Breast epithelium (tissue), 4 donors: ENCODE measurements at regions not wholly inside any gene's neighbourhood (a gene's known extent, or its start where the extent isn't known, plus 50 kb on each side); places are given as distances from the start of the nearest gene placed in this dataset.

Experiments used
- DNase-seq, 2 donors: peaks; one replicate each; pipeline ENCODE4 v3.0.0-alpha.2; 2019; ENCODE audit warnings: low spot score in 2 of 2
- H3K27ac ChIP-seq, 2 donors: fragments of 200-600 bp; sonication (generic) in 1 of 2; one replicate each; pipeline ENCODE4 v1.5.1; 2016 to 2019; ENCODE audit warnings: mild to moderate bottlenecking in 1 of 2
- H3K27me3 ChIP-seq, 2 donors: fragments of 200-600 bp; sonication (generic) in 1 of 2; one replicate each; pipeline versions ENCODE4 v1.5.1 to v1.6.0; 2017 to 2019; ENCODE audit warnings: control low read depth in 1 of 2, mild to moderate bottlenecking in 1 of 2
- H3K36me3 ChIP-seq: fragments of 200-600 bp; one replicate; pipeline ENCODE4 v1.5.1; 2019
- H3K4me1 ChIP-seq, 2 donors: fragments of 200-600 bp; sonication (generic); one replicate each; pipeline ENCODE4 v1.5.1; 2016 to 2019; ENCODE audit warnings: control low read depth in 1 of 2
- H3K4me3 ChIP-seq, 3 donors: fragments of 200-600 bp; sonication (generic); 1 replicate in 2 of 3; 2 replicates in 1 of 3; pipeline ENCODE4 v1.5.1; 2016 to 2019; ENCODE audit warnings: mild to moderate bottlenecking in 3 of 3, moderate library complexity in 2 of 3
- H3K9me3 ChIP-seq, 2 donors: fragments of 200-600 bp; sonication (generic) in 1 of 2; one replicate each; pipeline ENCODE4 v1.5.1; 2016 to 2019; ENCODE audit warnings: control low read depth in 1 of 2
- CTCF ChIP-seq, 3 donors: fragments of 450-650 bp; IDR thresholded peaks; one replicate each; pipeline ENCODE4 v1.5.1; 2016 to 2017; ENCODE audit warnings: antibody characterized with exemption in 3 of 3, mild to moderate bottlenecking in 3 of 3, moderate library complexity in 3 of 3
- POLR2A ChIP-seq: fragments of 450-650 bp; IDR thresholded peaks from one replicate; pipeline ENCODE4 v1.6.1; 2016; ENCODE audit warnings: antibody characterized with exemption, mild to moderate bottlenecking, moderate library complexity
- POLR2AphosphoS5 ChIP-seq, 3 donors: sonication (generic); formaldehyde crosslinking; IDR thresholded peaks; one replicate each; pipeline ENCODE4 v1.6.1; 2017; ENCODE audit warnings: antibody characterized with exemption in 3 of 3
- intact Hi-C: fragments of 100-400 bp; cut with DNase I; formaldehyde crosslinking; loops from one replicate; pipeline ENCODE4 v1.15.1; 2023; ENCODE audit warnings: low total_unique reads

GRCh38 chr6:28738396-28738765 is 185.4 kb downstream of the TRIM27 start:
- Histone ChIP-seq H3K9me3 (peaks cover 0 to 6% of the 10 kb centered on the region in 2 donors), H3K27me3 (peaks cover 0 to 91% of the 10 kb centered on the region in 2 donors), H3K27ac (no peak overlapping the region), H3K4me3 (no peak overlapping the region), H3K36me3 (no peaks in the 10 kb centered on the region), H3K4me1 (no peaks in the 10 kb centered on the region)
- intact Hi-C loops: no loop called here
- DNase-seq: no peak
- TF ChIP-seq CTCF (IDR thresholded peaks at IDR 0.05) (no peak), POLR2A (no peak), POLR2AphosphoS5 (IDR thresholded peaks at IDR 0.05) (no peak)

- no peak overlapping the region for H3K27ac ChIP-seq
- peaks cover 0 to 6% of the 10 kb centered on the region in 2 donors for H3K9me3 ChIP-seq
- intact Hi-C loops: no loop called here
- H3K27me3 ChIP-seq: peaks cover 0 to 88% of the 10 kb centered on the region in 2 donors
- no peak for DNase-seq
- no peaks in the 10 kb centered on the region for H3K36me3 ChIP-seq
- TF ChIP-seq POLR2A (no peak), POLR2AphosphoS5 (IDR thresholded peaks at IDR 0.05) (no peak), CTCF (IDR thresholded peaks at IDR 0.05) (no peak)
- no peaks in the 10 kb centered on the region for H3K4me1 ChIP-seq
- H3K4me3 ChIP-seq: no peak overlapping the region
These were observed 182.4 kb downstream of the TRIM27 start for GRCh38 chr6:28741363-28741762.

DNA sequence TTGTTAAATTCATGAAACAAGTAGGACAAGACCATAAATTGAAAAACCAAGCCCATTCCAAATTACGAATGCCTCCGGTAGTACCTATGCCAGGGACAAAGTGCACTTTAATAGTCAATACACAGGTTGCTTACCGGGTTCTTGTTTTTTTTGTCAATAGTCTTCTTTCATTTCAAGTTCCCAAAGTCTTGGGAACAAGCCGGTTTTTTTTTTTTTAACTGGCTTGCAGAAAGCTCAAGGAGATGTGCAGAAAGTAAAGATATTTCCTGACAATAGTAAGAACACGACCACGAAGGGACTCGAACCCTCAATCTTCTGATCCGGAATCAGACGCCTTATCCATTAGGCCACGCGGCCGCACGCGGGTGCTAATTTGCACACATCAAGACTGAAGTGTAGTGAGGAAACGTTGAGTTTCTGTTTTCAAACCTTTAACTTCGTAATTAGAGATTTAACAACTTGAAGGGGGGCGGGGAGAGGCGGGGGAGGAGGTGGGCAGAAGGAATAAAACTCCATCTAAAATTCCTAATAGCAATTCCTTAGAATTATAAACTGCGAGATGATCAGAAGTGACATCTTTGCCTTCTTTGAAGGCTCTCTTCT is 181.0 kb downstream of the TRIM27 start:
- Histone ChIP-seq H3K27ac (no peak overlapping the region), H3K36me3 (no peaks in the 10 kb centered on the region), H3K4me3 (no peak overlapping the region), H3K4me1 (no peaks in the 10 kb centered on the region), H3K27me3 (peaks cover 0 to 86% of the 10 kb centered on the region in 2 donors), H3K9me3 (peaks cover 0 to 1% of the 10 kb centered on the region in 2 donors)
- no peak for DNase-seq
- intact Hi-C loops: no loop called here
- TF ChIP-seq CTCF (IDR thresholded peaks at IDR 0.05) (no peak), POLR2A (no peak), POLR2AphosphoS5 (IDR thresholded peaks at IDR 0.05) (no peak)

DNA sequence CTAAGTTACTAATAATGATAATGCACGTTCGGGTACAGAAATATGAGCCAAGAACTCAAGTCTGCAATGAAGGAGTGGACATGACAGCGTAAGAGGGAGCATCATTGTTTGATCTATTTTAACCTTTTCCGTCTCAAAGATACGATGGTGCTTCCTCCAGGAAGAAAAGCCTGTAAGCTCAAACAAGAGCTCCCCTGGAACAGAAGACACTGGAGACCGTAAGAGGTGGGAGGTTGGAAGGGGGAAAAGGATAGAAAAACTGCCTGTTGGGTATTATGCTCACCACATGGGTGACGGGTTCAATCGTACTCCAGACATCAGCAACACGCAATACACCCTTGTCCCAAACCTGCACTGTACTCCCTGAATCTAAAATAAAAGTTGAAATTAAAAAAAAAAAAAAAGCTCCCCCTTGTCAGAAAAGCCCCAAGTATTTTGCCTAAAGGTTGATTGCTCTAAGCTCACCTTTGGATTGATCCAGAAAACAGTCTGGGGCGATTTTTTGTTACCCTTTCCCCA is 180.5 kb downstream of the TRIM27 start:
- Histone ChIP-seq H3K9me3 (no peaks in the 10 kb centered on the region), H3K27ac (no peak overlapping the region), H3K4me3 (no peak overlapping the region), H3K4me1 (no peaks in the 10 kb centered on the region), H3K27me3 (peaks cover 0 to 84% of the 10 kb centered on the region in 2 donors), H3K36me3 (no peaks in the 10 kb centered on the region)
- DNase-seq: no peak
- intact Hi-C loops: no loop called here
- TF ChIP-seq POLR2A (no peak), POLR2AphosphoS5 (IDR thresholded peaks at IDR 0.05) (no peak), CTCF (IDR thresholded peaks at IDR 0.05) (no peak)

DNA sequence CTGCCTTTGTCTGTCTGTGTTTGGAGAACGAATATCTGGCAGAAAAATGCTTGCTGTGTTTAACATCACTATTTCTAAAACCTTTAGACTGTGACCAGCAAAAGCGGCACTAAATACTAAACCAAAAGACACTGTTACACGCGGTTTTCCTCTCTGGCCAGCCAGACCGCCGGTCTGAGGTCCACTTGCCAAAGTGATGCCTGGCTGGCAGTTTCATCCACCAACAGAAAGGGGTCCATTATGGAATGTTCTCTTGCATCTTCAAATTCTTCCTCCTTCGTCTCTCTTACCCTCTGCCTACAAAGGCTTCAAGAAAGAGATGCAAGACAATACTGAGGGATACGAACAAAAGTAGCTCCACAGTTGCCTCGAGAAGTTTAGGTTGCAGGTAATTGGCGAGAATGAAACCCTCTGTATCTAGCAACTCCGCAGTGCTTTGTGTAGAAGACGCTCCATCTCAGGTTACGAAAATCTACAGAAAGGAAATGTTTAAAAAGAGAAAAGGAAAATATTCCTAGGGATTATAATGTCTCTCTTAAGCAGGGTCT is 176.6 kb downstream of the TRIM27 start:
- intact Hi-C loops: no loop called here
- no peak for DNase-seq
- Histone ChIP-seq H3K4me3 (no peak overlapping the region), H3K36me3 (no peaks in the 10 kb centered on the region), H3K4me1 (no peaks in the 10 kb centered on the region), H3K9me3 (peaks cover 3 to 21% of the 10 kb centered on the region in 2 donors), H3K27me3 (peaks cover 0 to 57% of the 10 kb centered on the region in 2 donors), H3K27ac (no peak overlapping the region)
- TF ChIP-seq POLR2AphosphoS5 (IDR thresholded peaks at IDR 0.05): no peak
- TF ChIP-seq CTCF (IDR thresholded peaks at IDR 0.05): no peak
- no peak for TF ChIP-seq POLR2A
